ENCODE measurements at regions not wholly inside any gene's neighbourhood (a gene's known extent, or its start where the extent isn't known, plus 50 kb on each side); places are given as distances from the start of the nearest gene placed in this dataset.

DNA sequence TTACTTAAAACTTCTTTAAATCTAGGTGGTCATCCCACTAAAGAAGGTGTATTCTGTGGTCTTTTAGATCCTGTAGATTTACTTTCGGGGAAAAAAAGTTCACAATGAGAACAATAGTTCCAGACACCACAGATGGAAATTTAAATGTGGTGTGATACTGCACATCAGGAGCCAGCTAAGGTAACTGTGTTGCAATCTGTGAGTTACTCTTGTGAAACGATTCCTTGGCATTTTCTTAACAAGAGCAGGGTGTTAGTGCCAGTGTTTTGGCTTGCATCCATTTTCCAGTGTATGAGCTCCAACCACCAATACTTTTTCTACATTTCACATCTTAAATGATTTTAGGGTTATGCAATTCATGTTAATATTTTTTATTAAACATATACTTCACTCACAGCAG, 674.5 kb downstream of the CETN3 start:
- intact Hi-C loops (cut with micrococcal nuclease), result no loop called here

DNA sequence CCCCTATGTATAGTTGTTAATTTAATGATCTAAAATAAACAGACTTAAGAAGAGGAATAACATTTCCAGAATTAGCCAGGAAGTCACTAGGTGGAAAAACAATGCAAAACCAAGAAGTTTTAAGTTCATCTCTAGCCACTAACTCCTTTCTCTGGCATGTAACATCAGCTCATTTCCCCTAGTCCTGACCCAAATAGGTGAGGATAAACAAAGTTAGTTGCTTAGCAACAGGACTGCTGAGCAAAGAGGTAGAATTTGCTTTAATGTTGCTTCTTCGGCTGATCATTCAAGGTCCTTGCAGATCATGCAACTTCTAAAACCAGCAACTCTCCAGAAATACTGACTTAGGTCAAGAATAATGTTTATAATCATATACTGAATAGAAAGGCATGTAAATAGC, 675.8 kb downstream of the CETN3 start:
- intact Hi-C loops (cut with micrococcal nuclease), result no loop called here

DNA sequence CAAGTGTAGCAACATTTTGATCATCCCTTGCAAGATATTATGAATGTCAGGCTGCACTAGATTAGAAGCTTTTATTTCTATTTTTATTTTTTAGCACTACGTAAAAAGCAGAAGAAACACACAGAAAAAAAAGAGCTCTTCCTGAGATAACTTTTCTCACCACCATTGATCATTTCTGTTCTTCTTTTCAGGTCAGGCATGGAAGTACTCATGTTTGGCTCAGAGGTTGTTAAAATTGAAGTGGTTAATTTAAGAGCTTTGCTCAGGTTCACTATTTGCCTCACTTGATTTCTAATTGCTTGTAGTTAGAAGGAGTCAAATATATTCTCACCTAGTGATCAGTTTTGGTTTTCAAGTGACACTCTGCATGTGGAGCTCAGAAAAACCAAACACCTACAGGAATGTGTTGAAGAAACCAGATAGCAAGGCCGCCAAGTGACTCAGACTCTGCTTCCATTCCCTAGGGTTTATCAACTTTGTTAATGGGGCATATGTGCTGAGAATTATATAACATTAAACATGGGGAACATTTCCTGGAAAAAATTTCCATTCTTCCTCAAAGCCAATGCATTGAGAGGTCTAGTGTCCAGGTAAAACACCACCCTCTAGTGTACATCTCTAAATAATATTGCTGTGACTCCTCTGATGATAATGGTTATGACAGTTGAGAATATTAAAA, 679.8 kb downstream of the CETN3 start:
- intact Hi-C loops (cut with micrococcal nuclease), result no loop called here

DNA sequence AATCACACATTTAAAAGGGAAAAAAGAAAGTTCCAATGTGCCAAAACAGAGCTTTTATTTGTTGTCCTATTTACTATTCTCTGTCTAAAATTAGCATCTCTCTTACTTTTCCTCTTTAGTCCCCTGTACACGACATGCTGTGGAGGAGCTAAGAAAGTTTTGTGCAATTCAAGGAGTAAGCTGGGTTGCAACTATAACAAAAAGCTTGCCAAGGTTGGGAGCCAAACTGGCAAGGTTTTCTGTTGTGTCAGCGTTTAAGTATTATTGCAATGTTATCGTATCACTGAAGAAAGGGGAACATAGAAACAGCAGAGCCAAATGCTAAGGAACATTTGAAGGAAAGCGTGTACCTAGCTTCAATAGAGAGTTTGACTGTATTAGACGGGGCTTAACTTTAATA, 680.8 kb downstream of the CETN3 start:
- intact Hi-C loops (cut with micrococcal nuclease), result no loop called here

DNA sequence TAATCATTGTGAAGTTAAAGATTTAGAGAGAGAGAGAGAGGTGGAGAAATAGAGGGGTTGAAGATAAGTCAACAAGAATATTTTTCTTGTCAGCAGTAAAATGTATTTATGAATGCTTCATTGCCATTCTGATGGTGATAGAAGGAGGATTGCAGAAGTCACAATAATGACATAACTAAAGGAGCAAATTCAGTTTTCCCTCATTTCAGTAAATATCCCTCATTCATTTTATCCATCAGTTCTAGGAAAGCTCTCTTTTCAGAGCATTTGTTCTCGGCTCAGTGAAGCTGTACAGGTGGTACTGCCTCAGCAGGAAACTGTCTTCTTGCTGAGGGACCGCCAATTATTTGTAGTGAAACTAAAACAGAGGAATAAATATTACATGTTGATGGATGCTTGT, 681.4 kb downstream of the CETN3 start:
- intact Hi-C loops (cut with micrococcal nuclease), result no loop called here

DNA sequence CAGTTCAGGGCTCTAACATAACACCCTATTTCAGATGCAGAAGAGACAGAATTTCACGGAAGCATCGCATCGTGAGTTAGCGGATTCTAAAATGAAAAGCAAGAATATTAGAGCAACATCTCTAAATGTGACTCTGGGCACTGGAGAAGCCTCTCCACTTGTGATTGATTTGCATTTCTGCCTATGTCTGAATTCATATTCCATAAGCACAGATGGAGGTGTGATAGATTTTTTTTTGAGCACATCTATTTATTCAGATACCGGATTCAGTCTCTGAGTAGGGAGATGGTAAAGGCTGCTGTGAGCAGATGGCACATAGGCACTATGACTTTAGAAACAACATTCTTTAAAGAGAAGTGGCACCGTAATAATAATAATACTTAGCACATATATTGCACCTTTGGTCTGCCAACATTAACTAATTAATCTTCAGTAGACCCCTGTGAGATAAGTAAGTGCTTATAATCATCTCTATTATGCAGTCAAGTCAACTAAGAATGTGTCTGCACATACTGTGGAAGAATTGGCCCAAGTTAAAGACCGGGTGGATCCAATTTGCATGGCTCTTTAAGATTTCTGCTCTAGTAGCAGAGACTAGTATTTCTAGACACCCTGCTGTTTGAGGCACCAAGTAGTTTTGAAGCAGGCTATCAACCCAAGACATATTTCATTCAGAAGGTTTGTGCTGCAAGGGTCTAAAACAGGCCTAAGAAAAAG, 685.0 kb downstream of the CETN3 start:
- intact Hi-C loops (cut with micrococcal nuclease), result no loop called here

DNA sequence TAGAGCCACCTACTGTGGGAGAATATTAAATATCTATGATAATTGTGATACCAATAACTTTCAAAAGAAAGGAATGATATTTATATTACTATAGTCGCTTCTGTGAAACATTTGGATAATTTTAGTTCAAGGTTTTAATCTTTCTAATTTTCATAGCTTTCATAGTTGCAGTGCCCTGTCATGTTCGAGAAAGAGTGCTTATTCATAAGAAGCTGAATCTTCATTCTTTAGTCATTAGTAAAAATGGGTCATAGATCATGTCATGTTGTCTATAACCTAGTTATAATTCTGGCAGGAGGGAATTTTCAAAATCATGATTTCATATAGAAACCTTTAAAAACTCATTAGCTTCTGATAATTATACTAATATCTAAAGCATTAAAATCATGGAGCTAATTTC, 685.6 kb downstream of the CETN3 start:
- intact Hi-C loops (cut with micrococcal nuclease), result no loop called here

DNA sequence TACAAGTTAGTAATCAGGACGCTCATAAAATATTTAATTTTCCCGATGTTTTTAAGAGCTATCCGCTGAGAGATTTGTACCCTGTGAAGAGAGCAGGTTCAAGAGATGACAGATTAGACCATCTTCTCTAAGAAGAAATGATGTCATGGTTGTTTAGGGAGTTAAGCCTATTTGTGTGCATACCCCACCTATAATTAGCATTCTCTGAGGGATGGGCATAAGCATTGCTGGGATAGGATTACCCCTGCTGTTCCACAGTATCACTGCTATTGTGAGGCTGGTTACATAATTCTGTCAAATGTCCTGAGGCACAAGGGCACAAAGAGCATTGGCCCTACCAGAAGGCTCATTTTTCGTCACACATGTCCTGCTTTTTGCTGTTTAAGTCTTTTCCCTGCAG, 687.0 kb downstream of the CETN3 start:
- intact Hi-C loops (cut with micrococcal nuclease), result no loop called here

DNA sequence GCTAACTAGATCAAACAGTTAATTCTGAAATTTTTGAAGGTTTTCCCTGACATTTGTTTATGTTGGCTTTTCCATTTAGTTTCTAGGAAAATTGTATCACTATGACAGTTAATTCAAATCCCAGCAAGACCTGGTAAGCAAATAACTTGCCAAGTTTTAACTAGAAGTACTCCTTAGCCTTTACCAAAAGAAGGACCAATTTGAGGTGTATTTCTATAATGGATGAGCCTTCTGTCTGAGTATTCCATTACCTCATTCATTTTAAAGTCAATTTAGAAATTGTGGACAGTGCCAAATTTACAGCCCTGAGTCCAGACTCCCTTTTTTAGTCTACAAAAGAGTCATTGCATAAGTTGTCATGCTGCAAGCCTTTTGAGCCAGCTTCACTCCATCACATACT, 687.6 kb downstream of the CETN3 start:
- intact Hi-C loops (cut with micrococcal nuclease), result no loop called here

DNA sequence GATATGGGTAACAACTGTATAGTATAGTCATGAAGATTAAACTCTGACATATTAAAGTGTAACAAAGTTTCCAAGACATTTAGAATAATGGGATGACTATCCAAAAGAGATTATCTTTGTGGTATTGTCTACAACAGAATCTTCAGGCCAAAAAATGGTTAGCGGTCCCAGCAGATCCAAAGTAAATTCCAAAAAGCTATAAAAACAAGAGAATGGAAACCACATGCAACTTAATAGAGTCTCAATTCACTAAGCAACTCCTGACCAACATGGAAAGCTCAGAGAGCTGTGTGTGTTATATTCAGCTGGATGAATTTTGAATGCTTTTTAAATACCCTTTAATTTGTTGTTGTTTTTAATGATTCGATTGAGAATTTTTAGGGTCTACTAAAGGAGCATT, 688.2 kb downstream of the CETN3 start:
- intact Hi-C loops (cut with micrococcal nuclease), result no loop called here

DNA sequence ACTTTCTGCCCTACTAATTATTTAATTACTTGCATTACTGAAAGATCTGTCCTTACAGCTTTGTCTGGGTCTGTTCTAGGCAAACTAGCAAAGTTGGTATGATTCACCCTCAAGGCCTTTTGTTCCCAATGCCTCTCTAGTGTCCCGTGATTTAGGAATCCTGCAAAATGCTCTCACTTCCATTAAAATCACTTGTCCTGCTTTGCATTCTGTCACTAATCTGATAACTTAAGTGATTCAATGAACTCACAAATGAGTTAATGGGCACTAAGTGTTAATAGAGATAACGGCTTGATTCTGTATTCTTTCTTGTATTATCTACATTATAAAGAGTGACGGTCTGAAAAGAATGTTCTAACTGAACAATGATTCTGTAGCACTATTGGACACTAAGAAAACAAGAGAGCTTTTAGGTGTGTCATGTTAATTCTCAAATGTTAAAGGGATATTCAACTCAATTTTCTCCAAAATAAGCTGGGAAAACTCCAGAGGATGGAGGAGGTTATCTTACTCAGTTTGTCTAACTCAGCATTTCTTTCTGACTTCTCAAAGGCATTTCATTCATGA, 697.3 kb downstream of the CETN3 start:
- intact Hi-C loops (cut with micrococcal nuclease), result no loop called here

DNA sequence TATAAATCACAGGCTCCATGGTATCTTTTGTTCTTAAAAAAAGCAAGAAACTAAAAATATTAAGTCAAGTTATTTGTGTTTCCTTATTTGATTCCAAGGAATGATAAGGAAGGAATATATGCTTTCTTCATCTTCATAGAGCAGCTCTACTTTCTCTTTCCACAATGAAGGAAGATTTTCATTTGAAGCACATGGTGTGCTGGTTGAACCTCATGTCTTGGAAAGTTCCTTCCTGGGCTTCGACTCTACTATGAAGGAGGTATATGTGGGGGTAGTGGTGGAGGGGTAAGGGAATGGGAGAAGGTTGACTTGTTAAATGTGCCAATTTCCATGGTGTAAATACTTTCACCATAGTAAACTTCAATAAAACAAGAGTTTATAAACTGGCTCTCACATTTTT, 698.0 kb downstream of the CETN3 start:
- intact Hi-C loops (cut with micrococcal nuclease), result no loop called here

DNA sequence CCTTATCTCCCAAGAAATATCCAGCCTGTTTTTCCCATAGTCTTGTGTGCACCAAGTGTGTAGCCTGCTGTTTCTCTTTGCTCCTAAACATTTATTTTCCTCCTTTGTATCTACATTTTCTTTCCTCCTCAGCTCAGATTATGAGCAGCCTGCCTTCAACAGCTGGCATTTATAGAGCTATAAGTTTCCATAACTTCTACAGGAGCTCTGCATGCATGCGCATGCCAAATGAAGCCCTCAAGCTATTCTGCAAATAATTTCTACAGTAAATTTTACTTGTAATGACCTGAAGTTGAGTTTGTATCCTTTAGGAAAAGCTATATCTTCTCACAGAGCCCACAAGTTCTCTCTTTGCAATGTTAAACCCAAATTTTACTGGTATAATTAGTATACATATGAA, 699.5 kb downstream of the CETN3 start:
- intact Hi-C loops (cut with micrococcal nuclease), result no loop called here

DNA sequence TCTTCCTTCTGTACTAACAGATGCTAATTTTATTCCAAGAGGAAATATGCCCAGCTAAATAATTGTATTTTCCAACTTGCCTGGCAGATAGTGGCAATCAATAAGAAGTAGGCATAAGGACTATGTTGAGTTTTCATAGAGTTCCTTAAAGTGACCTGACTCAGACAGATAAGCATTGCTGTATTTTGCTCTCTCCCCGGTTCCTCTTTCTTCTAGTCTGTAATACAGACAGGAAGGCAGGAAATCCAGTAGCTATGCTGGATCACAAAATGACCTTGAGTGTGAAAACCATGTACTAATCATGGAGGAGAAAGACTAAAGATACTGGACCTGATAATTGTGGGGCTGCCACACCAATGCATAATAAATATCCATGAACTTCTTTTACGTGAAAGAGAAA, 701.7 kb downstream of the CETN3 start:
- intact Hi-C loops (cut with micrococcal nuclease), result no loop called here

DNA sequence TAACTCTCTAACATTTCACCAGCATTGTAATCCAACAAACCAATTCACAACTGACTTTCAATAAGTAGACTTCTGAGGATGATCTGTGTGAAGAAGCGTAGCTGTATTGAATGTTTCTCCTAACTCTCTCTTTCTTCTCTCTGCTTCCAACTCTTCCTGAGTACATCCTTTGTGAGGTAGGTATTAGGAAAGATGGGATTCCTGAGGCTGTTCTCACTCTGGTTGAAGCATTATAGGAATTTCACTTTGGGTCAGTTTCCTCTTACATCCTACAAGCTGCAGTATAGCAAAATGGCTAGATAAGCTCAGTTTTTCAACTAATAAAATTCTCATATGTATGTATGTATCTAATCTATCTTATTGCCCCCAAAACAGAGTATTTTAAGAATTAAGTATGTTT, 702.8 kb downstream of the CETN3 start:
- intact Hi-C loops (cut with micrococcal nuclease), result no loop called here

DNA sequence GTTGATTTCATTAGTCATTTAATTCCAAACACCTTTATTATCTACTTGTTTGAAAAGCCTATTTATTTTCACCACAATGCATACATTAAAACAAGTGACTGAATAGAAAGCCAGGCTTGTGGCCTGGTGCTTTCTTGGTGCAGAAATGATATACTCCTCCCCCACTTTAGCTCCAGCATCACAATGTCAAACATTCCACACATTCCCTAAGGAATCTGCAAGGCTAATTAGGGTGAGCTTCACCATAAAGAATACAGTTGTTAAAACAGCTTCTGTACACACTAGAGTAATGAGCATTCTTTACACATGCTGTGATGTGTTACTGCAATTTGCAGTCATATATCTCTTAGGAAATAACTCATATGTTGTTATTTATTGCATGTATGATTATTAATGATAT, 705.7 kb downstream of the CETN3 start:
- intact Hi-C loops (cut with micrococcal nuclease), result no loop called here

DNA sequence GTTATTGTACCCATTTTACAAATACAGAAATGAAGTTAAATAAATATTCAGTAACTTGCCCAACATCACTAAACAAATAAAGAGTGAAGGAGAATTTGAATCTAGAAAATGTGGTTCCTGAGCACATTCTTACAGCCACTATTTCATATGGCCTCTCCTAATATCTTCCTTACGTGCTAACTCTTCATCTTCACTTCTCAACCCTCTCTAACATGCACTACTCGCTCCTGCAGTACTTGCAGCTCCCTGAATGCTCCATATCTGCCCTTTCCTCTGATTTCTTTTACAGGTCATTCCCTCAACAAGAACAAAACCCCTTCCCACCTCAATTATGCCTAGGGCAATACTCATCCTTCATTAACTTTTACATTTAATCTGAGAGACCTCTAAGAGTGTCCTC, 711.5 kb downstream of the CETN3 start:
- intact Hi-C loops (cut with micrococcal nuclease), result no loop called here

DNA sequence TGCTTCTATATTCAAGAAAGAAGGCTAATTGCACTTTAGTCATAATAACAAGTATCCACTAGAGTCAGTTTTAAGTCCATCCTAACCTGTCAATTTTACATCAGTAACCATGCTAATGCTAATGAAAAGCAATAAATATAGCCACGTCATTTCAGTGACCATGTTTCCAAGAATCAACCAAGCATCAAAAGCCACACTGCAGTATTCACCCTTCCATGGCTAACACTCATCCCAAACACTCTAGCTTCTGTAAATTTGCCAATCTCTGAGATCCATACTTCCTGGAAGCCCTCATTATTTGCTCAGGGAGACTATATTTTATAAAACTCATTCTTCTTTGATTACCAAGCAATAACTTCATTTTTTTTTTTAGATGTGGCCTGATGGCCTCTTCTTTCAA, 712.0 kb downstream of the CETN3 start:
- intact Hi-C loops (cut with micrococcal nuclease), result no loop called here

DNA sequence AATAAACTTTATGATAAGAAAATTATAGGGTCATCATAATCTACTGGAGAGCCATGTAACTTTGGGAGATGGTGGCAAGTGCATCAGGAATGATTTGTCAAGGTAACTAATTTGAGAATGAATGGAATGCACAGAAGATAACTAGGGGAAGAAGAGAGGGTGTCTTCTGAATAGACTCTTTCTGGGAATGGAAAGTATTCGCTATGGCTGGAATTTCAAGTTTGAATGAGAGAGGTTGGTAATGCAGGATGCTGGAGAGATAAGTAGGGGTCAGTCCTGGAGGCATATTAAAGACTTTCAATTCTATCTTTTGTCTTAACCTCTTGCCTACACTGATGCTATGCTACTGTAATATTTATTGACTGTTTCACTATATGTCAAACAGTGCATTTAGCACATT, 714.2 kb downstream of the CETN3 start:
- intact Hi-C loops (cut with micrococcal nuclease), result no loop called here

DNA sequence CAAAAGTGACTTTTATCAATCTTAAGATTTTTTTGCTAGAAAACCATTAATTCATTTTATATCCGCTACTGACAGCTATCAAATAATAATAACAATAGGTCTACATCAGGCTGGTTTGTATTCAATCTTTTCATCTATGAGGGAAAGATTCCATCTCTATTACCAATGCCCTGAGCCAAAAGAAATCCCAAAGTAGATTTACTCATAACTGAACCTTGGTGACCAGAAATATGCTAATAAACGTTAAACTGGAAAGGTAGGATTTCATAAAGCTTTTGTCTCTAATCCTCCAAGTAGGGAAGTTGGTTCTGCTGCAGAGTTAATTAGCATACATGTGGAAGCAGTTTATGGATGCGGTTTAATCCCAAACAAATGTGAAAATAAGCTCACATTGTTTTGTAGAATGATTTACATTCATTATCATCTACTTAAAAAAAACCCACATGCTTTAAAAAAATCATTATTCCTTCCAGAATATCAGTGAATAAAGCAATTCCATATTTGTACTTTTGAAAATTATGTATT, 715.5 kb downstream of the CETN3 start:
- intact Hi-C loops (cut with micrococcal nuclease), result no loop called here

DNA sequence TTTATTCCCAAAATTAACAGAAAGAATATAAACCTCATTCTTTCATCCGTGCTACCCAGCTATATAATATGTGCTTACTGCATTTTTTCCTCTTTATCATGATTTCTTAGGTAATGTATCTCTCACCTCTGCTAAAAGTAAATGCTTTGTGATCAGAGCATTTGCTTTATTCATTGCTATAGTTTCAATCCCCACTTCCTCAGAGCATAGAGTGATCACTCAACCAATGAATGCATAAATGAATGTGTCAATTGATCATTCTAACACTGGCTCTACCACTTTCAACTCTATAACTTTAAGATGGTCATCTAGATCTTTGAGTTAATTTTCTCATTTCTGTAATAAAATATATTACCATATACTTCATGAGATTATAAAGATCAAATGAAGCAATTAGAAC, 719.2 kb downstream of the CETN3 start:
- intact Hi-C loops (cut with micrococcal nuclease), result no loop called here

DNA sequence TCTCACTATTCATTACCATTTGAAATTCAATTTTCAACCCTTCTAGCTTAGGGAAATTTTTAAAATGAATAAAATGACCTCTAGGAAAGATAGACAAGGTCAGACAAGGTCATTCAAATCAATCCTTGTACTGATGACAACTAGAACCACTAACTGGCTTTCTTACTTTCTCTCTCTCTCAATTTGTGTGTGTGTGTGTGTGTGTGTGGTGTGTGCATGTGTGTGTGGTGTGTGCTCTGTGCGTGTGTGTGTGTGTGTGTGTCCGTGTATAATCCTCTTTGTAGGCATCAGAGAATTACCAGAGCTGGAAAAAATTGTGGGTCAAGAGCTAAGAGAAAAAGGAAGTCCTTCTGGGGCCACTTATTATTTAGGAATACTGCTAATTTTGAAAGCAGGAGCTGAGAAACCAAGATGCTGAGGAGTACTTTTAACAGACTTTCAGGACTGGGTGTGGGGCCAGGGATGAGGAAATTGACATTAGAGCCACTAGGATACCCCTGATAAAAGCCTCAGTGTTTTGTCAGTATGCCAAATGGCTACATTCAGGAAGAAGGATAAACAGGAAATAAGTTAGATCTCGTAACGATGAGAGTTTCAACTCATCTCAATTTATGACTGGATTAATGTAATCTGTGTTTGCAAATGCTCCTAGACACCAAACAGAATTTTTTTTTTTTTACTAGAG, 723.3 kb downstream of the CETN3 start:
- intact Hi-C loops (cut with micrococcal nuclease), result no loop called here

All from T-helper 1 cell treated with Interleukin-12 subunit alpha and Interleukin-12 subunit beta and Interleukin-4 antibody, amounts not matched to agents 30 ng/mL and 1 ng/mL, for 36 hours (primary cell).